CD4-positive, alpha-beta T cell treated with Interleukin-21 for 1 hour (primary cell): ENCODE measurements at regions not wholly inside any gene's neighbourhood (a gene's known extent, or its start where the extent isn't known, plus 50 kb on each side); places are given as distances from the start of the nearest gene placed in this dataset.
"Not testable (repeated sequence)": the region's sequence is repeated elsewhere in the genome, so short reads cannot be mapped to it uniquely, and the experiment has no call there.

Experiments
- DNase-seq: peaks from one replicate; pipeline ENCODE4 v3.0.0-alpha.2; 2020

DNA sequence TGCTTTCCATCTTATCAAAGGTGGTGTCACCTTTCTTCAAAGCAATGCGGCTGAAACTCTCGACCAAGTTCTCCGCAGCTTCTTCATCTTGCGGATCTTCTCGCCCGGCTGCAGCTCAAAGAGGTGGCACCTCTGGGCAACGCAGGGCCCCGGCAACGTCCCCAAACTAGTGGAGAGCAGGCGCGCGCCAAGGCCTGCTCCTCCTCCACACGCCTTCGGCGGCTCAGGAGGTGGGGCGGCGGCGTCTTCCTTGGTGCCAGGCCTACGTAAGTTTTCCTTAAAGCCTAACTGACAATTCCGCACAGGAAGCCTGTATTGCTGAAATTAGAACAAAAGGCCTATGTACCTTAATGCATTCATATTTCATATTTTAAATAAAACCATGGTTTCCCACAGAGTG lies 112.0 kb downstream of the TMX1 start:
- DNase-seq, result no peak

DNA sequence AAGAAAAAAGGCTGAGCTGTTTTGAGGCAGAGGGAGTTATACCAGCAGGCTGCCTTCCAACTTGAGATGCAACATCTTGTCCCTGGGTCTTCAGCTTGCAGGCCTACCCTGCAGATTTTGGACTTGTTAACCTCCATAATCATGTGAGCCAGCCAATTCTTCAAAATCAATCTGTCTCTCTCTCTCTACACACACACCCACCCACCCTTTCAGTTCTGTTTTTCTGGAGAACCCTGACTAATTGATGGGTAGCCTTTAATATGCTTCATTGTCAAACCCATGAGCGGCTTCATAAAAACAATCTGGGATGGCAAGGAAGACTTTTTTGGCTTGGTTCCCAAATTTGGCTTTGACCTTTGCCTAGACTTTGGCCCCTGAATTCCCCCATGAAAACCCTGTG lies 113.9 kb downstream of the TMX1 start:
- no peak for DNase-seq

DNA sequence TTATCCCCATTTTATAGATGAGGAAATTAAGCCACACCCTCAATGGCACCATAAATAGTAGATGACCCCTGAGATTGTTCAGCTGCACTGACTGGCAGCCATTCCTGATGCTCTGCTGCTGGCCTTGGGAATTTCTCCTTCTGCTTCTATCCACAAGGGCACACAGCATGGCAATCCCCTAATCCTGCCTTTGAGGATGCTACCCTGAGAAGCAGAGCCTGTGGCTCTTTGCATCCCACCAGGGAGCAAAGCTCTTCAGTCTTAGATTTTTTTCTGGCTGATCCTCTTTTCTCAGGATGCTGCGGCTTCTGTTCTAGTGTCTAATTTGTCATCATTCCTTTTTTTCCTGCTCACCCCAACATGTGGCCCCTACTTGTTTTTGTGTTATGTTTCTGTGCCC lies 114.8 kb downstream of the TMX1 start:
- DNase-seq, result no peak

DNA sequence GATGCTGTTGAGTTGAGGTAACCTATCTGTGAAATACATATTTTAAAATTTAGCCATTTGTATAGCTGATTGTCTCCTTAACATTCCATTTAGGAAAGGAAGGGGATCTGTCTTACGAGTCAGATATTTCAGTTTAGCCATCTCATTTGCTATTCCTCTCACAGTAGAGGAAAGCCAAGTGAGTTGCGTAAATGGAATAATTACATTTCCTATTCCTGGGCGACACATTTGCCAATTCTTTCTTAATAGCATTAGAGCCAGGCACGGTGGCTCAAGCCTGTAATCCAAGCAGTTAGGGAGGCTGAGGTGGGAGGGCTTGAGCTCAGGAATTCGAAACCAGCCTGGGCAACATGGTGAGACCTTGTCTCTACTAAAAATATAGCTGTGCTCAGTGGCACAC lies 116.3 kb downstream of the TMX1 start:
- no peak for DNase-seq

DNA sequence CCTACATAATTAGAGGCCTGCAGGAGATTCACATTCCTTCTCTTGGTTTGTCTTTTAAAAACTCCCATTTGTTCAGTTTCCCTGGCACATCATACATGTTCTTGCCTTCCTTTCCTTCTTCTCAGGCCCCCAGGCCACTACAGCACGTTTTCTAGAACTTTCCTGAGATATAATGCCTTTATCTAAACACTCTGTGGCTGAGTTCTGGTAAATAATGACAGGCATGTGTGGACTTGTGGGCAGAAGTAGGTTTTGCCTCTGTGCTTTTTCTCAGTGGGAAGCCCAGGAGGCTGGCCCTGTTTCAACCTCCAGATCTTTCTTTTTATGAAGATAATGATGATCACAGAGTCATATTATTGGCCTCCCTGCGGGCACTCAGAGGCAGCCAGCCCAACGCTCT lies 117.2 kb downstream of the TMX1 start:
- DNase-seq, result no peak

DNA sequence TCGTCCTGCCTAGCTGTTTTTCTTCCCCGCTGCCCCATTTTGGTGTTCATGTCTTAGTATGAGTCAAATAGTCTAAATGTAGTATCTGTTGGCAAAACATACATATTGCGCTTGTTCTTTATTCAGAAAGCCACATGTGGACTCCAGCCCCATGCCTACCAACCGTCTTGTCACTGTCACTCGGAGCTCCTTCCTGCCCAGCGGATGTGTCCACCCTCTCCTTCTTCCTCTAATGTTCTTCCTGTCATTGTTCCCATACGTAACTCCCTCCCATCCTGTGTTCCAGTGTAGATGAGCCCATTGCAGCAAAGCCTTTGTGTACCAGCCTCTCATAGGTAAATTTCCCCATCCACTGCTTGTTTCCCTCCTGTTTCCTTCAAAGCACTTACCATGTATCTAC lies 120.5 kb downstream of the TMX1 start:
- no peak for DNase-seq

DNA sequence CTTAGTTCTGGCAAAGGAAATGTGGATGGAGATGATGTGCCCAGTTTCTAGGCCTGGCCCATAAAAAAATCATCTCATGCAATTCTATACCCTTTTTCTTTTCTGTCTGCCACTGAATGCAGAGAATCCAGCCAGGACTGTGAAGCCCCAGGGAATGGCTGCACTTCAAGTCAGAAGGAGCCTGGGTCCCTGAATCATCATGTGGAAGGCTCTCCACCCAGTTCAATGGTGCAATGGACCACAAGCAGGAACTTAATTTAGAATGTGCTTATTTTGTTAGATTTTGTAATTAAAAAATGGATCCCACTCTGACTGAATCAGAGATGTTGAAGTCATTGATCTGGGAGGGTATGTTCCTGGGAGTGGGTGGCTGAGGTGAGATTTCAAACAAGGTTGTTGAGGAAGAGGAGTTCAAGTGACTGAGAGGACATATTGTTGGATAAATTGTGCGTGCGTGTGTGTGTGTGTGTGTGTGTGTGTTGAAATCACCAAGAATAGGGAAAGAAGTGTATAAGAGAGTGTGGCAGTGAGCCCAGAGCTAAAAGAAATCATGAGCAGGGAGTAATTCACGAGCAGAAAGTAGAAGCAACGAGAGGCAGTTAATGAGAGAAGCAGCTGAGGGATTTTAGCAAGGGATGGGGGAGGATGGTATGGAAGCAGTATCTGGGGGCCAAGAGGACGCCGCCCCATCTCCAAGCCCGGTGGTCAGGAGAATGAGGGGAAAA lies 125.4 kb downstream of the TMX1 start:
- DNase-seq, result no peak

DNA sequence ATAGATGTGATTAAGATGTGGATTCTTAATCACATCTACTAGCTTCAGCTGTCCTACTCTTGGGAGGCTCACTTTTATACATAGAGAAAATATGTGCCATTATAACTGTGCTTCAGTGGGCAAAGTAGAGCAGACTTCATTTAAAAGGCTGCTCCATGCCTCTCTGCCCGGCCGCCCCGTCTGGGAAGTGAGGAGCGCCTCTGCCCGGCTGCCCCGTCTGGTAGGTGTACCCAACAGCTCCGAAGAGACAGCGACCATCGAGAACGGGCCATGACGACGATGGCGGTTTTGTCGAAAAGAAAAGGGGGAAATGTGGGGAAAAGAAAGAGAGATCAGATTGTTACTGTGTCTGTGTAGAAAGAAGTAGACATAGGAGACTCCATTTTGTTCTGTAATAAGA lies 126.4 kb downstream of the TMX1 start:
- not testable (repeated sequence) for DNase-seq

DNA sequence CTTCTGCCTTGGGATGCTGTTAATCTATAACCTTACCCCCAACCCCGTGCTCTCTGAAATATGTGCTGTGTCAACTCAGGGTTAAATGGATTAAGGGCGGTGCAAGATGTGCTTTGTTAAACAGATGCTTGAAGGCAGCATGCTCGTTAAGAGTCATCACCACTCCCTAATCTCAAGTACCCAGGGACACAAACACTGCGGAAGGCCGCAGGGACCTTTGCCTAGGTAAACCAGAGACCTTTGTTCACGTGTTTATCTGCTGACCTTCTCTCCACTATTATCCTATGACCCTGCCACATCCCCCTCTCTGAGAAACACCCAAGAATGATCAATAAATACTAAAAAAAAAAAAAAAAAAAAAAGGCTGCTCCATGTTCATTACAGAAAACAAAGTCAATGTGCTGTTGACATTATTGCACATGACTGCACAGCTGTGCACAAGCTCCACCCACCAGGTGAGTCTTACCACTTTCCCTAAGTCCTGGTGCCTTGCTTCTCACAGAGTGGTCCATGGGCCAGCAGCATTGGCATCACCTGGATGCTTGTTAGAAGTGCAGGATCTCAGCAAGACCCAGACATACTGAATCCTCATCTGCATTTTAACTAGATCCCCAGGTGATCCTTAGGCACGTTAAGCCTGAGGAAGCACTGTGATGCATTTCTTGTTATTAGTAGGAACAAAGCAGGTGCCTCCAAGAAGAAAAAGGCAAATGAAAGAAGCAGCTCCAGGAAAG lies 127.0 kb downstream of the TMX1 start:
- not testable (repeated sequence) for DNase-seq

DNA sequence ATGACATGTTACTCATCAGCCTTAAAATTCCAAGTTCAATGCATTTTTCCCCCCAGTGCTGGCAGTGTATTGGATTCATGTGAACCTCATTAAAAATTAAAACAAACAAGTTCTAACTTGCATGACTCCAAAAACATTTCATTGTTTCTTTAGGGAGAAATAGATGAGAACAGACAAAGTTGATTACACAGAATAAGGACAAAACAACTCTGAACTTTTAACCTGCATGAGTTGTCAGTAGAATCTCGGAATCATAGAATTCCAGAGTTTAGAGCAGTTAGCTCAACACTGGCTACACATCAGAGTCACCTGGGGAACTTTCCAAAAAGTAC lies 127.5 kb downstream of the TMX1 start:
- DNase-seq, result no peak

DNA sequence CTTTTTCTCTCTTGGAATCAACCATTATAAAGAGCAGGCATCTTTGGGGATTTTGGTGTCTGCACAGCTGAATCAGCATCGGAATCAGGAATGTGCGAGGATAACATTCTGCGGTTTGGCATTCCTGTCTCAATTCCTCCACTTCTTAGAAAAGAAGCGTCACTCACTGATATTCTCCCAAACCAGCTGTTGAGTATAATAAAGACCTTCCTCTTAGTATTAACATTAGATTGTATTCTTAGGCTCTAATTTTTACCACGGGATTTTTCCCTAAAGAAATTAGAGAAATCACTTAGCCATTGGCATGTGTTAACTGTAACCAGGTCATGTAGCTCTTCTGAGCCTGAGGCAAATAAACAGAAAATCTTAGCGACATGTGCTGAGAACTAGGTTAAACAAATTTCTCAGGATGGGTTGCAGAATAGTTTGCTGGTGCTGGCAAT lies 128.7 kb downstream of the TMX1 start:
- DNase-seq, result no peak

DNA sequence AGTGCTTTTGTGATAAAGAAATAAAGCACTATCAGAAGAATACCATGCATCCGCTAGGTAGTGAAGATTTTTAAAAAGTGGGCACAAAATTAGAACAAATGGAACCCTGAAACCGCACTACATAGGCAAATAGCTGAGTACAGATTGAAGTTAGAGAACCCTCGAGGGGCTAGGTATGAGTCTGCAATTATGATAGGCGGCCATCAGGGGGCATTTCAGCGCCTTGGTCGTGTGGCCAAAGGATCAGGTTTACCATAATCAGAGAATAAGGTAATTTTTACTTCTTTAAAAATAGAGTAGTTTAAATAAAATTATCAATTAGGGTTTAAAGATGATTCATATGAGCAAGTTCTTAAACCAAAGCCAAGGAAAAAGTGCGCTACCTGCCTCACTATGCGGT lies 129.8 kb downstream of the TMX1 start:
- peak; percentile 4 for DNase-seq

DNA sequence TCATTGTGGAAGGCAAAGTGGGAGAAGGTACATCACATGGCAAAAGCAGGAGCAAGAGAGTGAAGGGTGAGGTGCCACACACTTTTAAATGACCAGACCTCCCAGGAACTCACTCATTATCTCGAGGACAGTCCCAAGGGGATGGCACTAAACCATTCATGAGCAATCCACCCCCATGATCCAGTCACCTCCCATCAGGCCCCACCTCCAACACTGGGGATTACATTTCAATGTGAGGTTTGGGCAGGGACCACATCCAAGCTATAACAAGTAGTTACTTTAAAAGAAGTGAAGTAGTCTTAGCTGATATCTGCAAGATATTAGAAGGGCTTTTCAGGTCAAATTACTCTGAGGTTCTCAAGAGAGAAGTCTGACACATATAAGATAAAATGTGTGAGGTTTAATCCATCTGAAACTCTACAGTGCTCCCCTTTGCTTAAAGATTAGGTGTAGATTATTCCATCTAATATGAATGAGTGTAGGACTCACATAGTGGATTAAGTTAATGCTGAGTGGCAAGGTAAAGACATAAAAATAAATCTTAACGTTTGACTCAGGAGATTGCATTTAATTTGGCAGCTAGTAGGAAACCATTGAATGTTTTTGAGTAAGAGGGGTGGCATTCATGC lies 130.8 kb downstream of the TMX1 start:
- no peak for DNase-seq

DNA sequence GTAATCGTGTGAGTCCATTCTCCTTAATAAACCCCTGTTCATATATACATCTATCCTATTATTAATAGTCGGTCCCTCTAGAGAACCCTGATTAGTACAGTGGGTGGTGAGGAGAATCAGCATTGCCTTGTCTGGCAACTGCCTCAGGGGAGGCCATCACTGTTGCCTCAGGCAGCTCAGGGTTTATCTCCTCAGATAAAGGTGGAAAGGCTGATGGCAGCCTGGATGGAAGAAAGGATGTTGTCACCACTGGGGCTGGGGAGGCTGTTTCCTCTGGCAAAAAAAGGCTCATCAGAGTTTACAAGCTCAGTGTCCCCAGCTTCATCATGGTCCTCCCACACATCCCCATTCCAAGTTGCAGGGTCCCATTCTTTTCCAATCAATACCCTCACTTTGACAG lies 137.1 kb downstream of the TMX1 start:
- not testable (repeated sequence) for DNase-seq

DNA sequence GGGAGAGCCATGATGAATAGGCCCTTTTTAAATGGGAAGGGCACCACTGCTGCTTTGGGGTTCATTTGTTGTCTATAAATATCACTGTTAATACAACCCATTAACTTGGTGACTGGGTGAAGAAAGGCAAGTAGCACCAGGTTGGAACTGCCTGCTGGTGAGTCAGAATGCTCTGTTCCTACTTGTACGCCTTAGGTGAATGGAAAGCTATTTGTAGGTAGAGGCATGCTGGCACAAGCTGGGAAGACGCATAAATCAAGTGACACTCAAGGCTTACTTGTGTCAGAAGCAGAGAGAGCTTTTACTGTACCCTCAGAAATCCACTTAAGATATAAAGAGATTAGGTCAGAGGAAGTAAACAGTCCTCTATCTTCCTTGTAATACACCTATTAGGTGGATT lies 142.5 kb downstream of the TMX1 start:
- no peak for DNase-seq

DNA sequence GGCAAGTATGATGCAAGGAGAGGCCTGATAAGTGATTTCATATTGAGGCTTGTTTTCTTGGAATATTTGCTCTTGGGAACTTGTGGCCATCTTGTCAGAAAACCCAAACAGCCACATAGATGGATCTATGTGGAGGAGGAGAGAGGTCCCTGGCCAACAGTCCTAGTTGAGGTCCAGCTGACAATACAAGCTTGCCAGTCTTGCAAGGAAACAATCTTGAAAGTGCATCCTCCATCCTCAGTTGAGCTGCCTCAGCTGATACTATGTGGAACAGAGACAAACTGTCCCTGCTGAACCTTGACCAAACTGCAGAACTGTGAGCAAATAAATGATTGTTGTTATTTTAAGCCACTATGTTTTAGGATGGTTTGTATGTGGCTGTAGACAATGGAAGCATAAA lies 146.4 kb downstream of the TMX1 start:
- no peak for DNase-seq

DNA sequence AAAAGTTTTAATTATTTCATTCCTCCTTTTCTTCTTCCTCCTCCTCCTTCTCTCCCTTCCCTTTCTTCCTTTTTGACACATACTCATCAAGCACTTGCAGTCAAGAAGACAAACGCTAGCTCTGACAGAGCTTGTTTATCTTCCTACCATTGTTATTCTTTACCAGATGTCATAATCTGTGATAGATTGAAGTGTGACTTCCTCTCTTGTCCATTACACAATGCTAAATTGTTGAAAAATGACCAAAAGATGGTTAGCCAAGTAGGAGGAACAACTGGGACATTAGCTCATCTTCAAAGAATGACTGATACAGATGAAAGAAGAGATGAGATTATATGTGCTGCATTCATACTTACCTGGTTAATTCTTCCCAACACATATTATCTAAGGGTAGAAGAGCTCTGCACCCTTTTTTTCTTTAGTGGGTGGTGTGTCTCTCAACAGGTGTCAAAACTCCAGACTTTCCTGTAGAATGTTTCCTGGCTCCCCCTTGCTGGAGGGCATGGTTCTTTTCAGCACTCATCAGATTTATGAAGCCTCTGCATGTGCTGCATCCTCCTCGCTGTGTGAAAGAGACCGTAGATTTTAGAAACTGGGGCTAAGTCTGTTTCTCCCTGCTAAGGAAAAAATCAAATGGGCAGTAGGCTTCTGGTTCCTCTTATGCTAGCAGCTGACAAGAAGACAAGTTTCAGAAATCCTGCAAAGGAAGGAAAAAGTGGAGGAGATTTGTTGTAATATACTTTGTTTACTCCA lies 147.1 kb downstream of the TMX1 start:
- no peak for DNase-seq

DNA sequence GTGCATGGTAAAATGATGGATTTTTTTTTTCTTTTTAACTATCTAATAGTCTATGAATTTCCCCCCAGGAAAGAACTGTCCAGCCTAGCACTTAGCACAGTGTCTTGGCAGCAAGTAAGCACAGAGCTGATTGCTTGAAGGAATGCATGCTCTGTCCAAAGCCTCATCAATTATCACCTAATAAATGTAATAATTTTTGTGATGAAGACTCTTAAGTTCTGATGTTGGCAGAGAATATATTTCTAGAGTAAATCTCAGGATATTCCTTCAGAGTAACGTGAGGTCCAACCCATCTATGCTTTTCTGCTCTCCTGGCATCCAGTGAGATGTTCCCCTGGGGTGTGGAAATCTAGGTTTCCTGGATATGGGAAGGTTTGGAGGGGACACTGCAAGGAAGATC lies 152.4 kb downstream of the TMX1 start:
- no peak for DNase-seq

DNA sequence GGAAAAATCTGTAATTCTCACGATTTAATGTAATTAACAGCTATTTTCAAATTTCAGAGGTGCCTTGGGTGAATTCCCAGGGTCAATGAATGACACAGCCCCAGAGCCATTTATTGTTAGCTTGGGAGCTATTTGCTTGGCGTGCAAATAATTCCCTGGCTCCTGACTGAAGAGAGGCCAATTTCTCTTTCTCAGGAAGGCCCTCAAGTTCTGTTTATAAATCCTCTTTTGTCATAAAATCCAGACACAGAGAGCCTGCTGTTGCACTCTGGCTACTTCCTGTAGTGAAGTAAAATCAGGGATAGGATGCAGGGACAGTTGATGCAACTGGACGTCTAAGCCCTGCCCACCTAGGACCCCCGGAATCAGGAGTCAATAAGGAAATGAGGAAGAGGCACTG lies 154.3 kb downstream of the TMX1 start:
- no peak for DNase-seq

DNA sequence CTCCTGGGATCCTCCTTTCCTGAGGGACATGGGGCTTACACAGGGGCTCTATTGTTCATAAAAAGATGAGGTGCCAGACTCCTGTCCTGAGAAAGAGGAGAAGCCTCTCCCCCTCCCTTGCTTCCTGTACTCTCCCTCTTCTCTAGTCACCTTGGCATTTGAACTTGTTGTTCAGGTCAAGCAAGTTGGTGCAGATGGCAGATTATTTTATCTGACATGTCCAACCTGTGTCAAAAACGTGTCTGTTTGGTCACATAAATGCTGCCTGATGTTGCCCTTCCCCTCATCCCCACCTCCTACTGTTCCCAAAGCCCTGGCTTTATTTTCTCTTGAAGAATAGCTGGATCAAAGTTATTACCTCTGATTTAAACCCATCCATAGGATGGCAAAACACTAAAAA lies 154.8 kb downstream of the TMX1 start:
- DNase-seq, result no peak

DNA sequence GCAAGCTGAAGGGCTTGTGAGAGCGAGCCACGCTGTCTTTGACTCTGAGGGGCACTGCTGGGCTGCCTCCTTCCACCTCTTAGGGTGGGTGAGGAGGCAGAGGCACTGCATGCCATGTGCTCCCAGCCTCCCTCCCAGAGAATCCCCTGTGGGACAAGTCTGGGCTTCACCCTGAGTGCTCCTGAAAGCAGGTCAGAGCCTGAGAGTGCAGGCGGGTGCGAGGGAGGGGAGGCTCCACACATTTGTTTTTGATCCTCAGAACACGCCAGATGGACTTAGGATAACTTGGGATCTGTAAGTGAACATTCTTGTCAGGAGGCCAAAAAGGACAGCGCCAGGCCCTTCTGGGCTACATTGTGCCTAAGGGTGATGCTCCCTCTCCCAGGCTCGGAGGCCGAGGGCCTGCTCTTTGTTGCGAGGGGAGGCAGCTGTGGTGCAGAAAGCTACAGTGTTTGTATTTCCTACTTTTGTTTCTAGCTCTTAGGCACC lies 155.4 kb downstream of the TMX1 start:
- DNase-seq, result no peak

DNA sequence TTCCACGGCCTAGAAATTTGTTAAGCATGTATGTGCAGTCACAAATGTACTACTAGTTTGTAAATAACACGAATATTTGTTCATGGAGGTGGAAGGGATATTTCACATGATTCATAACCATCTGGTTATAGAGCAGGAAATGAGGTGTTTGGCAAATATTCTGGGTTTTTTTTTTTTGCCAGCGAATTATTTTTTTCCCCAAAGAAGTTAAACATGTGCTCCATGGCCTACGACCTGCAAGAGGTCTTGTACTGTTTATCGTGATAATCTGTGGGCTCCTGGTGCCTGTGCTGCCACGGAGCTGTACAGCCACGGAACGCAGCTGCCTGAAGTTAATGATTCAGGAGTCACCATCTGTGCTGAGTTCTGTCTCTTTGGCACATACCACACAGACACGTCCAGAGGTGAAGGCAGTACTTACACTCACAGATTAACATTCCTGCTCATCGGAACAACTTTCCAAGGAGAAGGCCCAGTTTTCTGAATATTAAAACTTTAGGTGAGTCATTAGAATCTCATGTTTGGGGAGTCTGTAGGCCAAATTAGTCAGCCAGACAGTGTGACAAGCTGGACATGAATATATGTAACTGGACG lies 156.3 kb downstream of the TMX1 start:
- no peak for DNase-seq

DNA sequence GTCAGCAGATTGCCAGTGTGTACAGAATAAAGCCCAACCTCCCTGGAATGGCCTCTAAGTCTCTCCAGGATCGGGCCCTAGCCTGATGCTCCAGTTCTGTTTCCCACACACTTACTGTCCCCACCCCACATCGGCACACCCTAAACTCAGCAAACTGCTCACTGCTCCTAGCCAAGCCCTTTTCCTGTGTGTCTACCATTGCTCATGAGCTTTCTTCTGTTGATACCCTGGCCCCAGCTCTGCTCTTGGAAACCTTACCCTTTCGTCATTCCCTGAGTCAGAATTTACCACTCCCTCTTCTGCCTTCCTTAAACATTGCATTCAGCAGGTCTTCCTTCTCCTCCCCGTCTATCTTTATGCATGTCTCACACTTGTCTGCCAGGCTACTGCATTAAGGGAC lies 158.9 kb downstream of the TMX1 start:
- no peak for DNase-seq
